Large intestine (tissue), 3 donors: ENCODE measurements at regions not wholly inside any gene's neighbourhood (a gene's known extent, or its start where the extent isn't known, plus 50 kb on each side); places are given as distances from the start of the nearest gene placed in this dataset.

Experiments used
- DNase-seq, 2 donors: peaks; one replicate each; pipeline versions ENCODE4 v3.0.0 to v3.0.0-alpha.2; 2013
- H3K27ac ChIP-seq: one replicate; pipeline ENCODE4 v1.5.1; 2013; ENCODE audit warnings: low read length
- H3K27me3 ChIP-seq: 2 replicates; pipeline ENCODE4 v1.6.1; 2013; ENCODE audit warnings: low read length; ENCODE audit not compliant: control insufficient read depth, insufficient read depth
- H3K36me3 ChIP-seq: 2 replicates; pipeline ENCODE4 v1.6.1; 2013; ENCODE audit warnings: low read length; ENCODE audit not compliant: control insufficient read depth, insufficient read depth
- H3K4me1 ChIP-seq: one replicate; pipeline ENCODE4 v1.6.1; 2013; ENCODE audit warnings: low read length; ENCODE audit not compliant: control insufficient read depth, insufficient read depth
- H3K4me3 ChIP-seq: one replicate; pipeline ENCODE4 v1.5.1; 2013; ENCODE audit warnings: low read length
- H3K9me3 ChIP-seq: one replicate; pipeline ENCODE4 v1.6.1; 2013; ENCODE audit warnings: mild to moderate bottlenecking, low read depth, low read length, moderate library complexity; ENCODE audit not compliant: control insufficient read depth
- WGBS: methylation state at CpG from one replicate; pipeline ENCODE4 v1.1.5; 2013; ENCODE audit warnings: low lambda C conversion rate; ENCODE audit not compliant: insufficient coverage; 5-methylcytosine and 5-hydroxymethylcytosine counted together

DNA sequence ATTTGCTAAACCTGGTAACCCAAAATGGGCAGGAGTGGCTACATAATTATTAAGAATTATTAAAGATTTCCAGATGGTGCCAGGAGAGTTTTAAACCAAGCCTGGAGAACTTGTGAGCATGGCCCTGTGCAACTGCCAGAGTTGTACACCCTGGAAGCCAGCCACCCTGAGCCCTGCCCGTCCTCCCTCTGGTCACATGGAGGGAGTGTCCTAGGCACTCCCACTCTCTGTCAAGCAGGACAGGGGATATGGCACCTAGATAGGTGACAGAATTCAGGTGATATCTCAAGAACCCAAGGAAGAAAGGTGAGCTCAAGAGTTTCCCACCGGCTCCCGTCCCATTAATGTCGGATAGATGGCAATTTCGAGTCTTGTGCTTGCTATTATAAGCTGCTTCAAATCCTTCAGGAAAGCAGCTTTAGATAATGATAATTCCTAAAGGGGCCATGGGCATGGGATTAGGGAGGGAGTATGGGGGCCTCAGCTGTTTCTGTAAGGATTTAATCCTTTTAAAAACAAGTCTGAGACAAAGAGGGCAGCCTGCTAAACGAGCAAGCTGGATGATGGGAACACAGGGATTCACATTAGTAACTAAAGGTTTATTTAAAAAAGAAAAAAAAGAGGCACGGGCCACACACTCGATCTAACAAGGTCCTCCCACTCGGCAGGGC is 169.1 kb downstream of the BMP7 start:
- no peak overlapping the region for H3K4me3 ChIP-seq
- no peaks in the 10 kb centered on the region for H3K9me3 ChIP-seq
- no peaks in the 10 kb centered on the region for H3K36me3 ChIP-seq
- H3K27me3 ChIP-seq: peaks cover 3% of the 10 kb centered on the region
- H3K27ac ChIP-seq: no peak overlapping the region
- no CpG with 5 or more reads among the region's 9 CpGs for WGBS
- no peak for DNase-seq
- H3K4me1 ChIP-seq: no peaks in the 10 kb centered on the region

DNA sequence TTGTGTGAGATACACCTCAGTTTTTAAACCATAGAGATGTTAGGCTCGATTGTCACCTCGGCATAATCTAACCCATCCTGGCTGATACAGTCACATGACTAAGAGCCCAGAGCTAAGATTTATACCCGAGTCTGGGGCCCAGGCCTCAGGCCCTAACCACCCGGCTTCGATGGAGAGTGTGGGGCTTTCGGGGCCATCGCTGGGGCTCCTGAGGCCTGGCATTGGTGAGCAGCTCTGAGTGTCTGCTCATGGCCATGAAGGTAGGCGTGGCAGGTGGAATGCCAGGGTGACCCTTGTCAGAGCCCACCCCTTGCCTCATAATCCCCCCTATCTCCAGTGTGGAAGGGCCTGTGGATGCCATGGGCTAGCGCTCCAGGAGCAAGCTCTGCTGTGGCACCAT is 164.3 kb downstream of the BMP7 start:
- peaks cover 2% of the 10 kb centered on the region for H3K27me3 ChIP-seq
- WGBS: no CpG with 5 or more reads among the region's 9 CpGs
- H3K4me3 ChIP-seq: no peak overlapping the region
- no peaks in the 10 kb centered on the region for H3K36me3 ChIP-seq
- H3K4me1 ChIP-seq: no peaks in the 10 kb centered on the region
- no peak for DNase-seq
- H3K9me3 ChIP-seq: no peaks in the 10 kb centered on the region
- H3K27ac ChIP-seq: no peak overlapping the region

DNA sequence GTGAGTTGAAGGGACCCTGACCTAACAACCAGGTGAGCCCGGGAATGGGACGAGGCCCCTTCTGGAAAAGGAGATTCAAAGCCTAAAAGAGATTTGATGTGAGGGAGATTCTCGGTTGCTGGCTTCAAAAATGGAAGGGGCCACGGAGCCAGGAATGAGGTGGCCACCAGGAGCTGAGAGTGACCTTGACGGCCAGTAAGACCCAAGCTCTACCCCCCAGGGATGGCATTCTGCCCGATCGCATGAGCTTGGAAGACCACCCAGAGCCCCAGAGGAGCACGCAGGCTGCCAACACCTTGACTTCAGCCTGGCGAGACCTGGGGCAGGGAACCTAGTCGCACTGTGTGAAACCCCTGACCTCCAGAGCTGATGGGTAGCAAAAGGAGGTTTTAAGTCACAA is 163.9 kb downstream of the BMP7 start:
- Histone ChIP-seq H3K27ac (no peak overlapping the region), H3K9me3 (no peaks in the 10 kb centered on the region), H3K27me3 (no peaks in the 10 kb centered on the region), H3K36me3 (no peaks in the 10 kb centered on the region), H3K4me1 (no peaks in the 10 kb centered on the region), H3K4me3 (no peak overlapping the region)
- 100% methylated on average over 2 of the region's 10 CpGs for WGBS
- no peak for DNase-seq

DNA sequence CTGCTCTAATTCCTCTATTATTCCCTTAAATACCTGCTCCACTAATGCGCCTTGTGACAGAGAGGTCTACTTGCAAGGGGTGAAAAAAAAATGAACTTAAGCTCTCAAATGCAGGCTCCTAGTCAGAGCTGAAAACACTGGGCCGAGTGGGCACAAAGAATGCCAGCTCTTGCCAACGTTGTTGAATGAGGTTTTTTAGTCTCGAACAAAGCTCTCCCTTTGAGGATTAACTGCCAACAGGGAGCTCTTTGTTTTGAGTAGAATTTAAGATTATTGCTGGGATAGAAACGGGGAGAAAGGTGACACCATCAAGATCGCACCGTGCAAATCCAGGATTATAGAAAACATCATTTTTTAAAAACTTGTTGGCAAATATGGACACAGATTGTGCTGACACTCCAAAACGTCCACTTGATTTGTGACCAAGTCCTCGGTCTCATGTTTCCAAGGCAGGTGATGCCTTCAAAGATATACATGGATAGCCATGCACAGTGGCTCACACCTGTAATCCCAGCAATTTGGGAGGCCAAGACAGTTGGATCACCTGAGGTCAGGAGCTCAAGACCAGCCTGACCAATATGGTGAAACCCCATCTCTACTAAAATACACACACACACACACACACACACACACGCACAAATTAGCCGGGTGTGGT is 163.2 kb downstream of the BMP7 start:
- no peak for DNase-seq
- Histone ChIP-seq H3K9me3 (no peaks in the 10 kb centered on the region), H3K27me3 (no peaks in the 10 kb centered on the region), H3K36me3 (no peaks in the 10 kb centered on the region), H3K4me1 (no peaks in the 10 kb centered on the region), H3K27ac (no peak overlapping the region), H3K4me3 (no peak overlapping the region)
- WGBS: 80% methylated on average over 3 of the region's 11 CpGs

DNA sequence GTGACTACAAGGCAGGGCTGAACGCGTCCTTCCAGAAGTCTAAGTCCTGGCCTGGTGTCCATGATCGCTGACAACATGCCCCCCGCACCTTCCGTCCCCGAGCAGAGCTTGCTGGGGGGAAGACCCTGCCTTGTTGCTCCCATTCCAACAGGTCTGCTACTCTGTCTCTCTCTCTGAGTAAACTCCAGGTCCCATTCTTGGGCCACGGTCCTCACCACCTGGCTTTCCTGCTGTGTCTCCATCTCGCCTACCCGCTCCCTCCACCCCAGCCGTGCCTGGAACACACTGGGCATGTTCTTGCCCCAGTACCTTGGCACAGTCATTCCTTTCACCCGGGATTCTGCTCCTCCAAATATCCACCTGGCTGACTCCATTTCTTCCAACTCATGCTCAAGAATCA is 162.3 kb downstream of the BMP7 start:
- H3K36me3 ChIP-seq: no peaks in the 10 kb centered on the region
- WGBS: no CpG with 5 or more reads among the region's 11 CpGs
- no peak overlapping the region for H3K27ac ChIP-seq
- H3K4me3 ChIP-seq: no peak overlapping the region
- no peaks in the 10 kb centered on the region for H3K9me3 ChIP-seq
- peaks cover 5% of the 10 kb centered on the region for H3K4me1 ChIP-seq
- DNase-seq: no peak
- H3K27me3 ChIP-seq: no peaks in the 10 kb centered on the region

DNA sequence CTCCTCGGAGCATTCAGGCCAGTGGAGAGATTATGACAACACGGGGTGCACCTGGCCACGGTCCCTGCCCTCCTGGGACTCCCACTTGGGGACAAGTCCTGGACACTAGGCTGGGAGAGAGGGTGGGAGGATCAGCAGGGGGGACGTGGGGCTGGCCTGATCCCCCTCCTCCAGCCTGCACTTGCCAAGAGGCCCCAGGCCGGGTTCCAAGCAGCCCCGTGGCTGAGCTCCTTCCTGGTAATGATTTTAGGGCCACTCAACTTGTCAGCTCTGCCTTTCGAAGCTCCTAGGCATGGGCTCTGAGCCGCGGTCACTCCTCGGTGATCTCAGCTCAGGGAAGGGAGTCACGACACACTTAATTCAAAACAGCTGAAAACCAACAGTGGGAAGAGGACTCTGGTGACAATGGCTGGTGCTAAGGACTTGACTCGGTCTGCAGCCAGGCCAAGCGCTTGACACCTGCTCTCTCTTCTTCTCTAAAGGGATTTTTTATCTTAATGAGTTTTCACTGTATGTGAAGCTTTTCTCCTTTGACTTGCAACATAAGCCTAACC is 161.7 kb downstream of the BMP7 start:
- no peaks in the 10 kb centered on the region for H3K27me3 ChIP-seq
- peaks cover 8% of the 10 kb centered on the region for H3K4me1 ChIP-seq
- H3K4me3 ChIP-seq: no peak overlapping the region
- no peak for DNase-seq
- no peak overlapping the region for H3K27ac ChIP-seq
- H3K36me3 ChIP-seq: no peaks in the 10 kb centered on the region
- no peaks in the 10 kb centered on the region for H3K9me3 ChIP-seq
- WGBS: no CpG with 5 or more reads among the region's 13 CpGs

DNA sequence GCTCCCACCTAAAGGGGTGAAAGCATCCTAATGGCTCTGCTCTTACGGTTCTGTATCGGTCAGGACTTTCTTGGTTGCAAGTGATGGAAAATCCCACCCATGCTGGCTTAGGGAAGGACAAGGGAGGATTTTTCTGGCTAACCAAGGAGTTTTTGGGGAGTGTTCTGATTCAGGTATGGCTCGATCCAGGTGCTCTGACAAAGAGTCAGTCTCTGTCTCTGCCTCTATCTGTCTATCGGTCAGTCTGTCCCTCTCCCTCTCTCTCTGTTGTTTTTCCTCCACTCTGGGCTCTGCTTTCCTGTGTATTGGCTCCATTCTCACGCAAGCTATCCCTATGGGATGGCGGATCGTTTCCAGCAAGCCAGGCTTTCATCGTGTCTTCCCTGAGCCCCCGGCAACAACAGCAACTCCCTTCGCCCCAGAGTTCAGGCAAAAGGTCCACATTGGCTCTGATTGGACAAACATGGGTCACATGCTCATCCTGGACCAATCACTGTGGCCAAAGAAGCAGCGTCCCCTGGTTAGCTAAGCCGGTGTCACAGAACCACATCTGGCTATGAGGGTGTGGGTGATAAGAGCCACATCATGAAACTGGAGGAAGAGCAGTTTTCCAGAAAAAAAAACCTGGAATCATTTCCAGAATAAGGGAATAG is 160.3 kb downstream of the BMP7 start:
- Histone ChIP-seq H3K27me3 (no peaks in the 10 kb centered on the region), H3K4me1 (peaks cover 8% of the 10 kb centered on the region), H3K27ac (no peak overlapping the region), H3K4me3 (no peak overlapping the region), H3K36me3 (no peaks in the 10 kb centered on the region), H3K9me3 (no peaks in the 10 kb centered on the region)
- no peak for DNase-seq
- WGBS: no CpG with 5 or more reads among the region's 12 CpGs

DNA sequence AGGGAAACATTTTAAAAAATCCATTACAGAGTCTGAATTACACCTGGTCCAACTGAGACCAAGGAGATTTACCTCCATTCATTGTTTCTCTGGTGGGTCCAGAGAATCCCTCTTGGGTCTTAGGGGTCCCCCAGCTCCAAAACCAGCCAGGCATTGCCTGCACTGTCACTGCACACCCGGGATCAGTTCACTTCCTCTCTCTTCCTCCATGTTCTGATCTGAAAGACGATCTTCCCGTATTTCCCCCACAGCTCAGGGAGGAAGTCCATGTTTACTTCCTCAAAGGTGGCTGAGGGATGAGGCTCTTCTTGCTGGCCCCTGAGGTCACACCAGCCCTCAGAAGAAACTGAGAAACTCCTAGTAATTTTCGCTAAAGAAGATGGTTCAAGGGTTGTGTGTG is 159.7 kb downstream of the BMP7 start:
- WGBS: 100% methylated on average over 1 of the region's 4 CpGs
- DNase-seq: no peak
- H3K27me3 ChIP-seq: no peaks in the 10 kb centered on the region

DNA sequence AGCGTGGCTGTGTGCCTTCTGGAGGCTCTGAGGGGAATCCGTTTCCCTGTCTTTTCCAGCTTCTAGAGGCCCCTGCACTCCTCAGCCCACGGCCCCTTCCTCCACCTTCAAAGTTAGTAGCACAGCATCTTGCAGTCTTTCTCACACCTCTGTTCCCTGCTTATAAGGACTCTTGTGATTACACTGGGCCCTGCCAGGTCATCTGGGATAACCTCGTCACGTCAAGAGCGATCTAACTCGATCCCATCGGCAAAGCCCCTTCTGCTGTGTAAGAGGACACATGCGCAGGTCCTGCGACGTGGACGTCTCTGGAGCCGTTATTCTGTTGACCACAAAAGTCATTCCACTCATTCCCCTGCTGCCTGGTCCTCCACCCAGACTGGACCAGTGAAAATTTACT is 159.2 kb downstream of the BMP7 start:
- Histone ChIP-seq H3K9me3 (no peaks in the 10 kb centered on the region), H3K36me3 (no peaks in the 10 kb centered on the region), H3K27ac (no peak overlapping the region), H3K27me3 (no peaks in the 10 kb centered on the region), H3K4me1 (peaks cover 8% of the 10 kb centered on the region), H3K4me3 (no peak overlapping the region)
- WGBS: 80% methylated on average over 1 of the region's 13 CpGs
- no peak for DNase-seq

More for the DNA sequence above, 159.7 kb downstream of the BMP7 start:
- Histone ChIP-seq H3K4me1 (peaks cover 8% of the 10 kb centered on the region), H3K4me3 (no peak overlapping the region), H3K36me3 (no peaks in the 10 kb centered on the region), H3K27ac (no peak overlapping the region), H3K9me3 (no peaks in the 10 kb centered on the region)

DNA sequence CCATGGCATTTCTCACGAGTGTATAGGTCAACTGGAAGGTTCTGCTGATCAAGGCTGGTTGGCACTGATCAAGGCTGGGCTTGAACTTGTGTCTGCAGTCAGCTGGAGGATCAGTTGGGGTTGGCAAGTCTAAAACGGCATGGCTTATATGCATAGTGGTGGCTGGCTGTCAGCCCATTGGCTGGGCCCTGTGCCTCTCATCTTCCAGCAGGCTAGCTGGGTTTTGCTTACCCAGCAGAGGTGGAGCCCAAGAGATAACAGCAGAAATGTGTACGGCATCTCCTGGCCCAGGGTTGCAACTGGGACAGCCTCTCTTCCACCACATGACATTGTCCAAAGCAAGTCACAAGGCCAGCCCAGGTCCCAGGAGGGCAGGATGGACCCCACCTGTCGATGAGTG is 158.2 kb downstream of the BMP7 start:
- H3K9me3 ChIP-seq: no peaks in the 10 kb centered on the region
- peak overlapping the region; percentile 9 for H3K27ac ChIP-seq
- peaks cover 8% of the 10 kb centered on the region for H3K4me1 ChIP-seq
- DNase-seq: peak; percentile 39 to 47
- H3K36me3 ChIP-seq: no peaks in the 10 kb centered on the region
- H3K4me3 ChIP-seq: no peak overlapping the region
- no CpG with 5 or more reads among the region's 4 CpGs for WGBS
- no peaks in the 10 kb centered on the region for H3K27me3 ChIP-seq
